Activated CD8-positive, alpha-beta memory T cell treated with anti-CD3 and anti-CD28 coated beads for 24 hours (primary cell): ENCODE measurements at regions not wholly inside any gene's neighbourhood (a gene's known extent, or its start where the extent isn't known, plus 50 kb on each side); places are given as distances from the start of the nearest gene placed in this dataset.

ENCODE experiments used
- DNase-seq: peaks from one replicate; pipeline ENCODE4 v3.0.0-alpha.2; 2020

- no peak for DNase-seq
Observed at GRCh38 chr5:4773827-4774317, 366.3 kb upstream of the ADAMTS16 start.

GRCh38 chr5:4777435-4777834, 362.7 kb upstream of the ADAMTS16 start:
- no peak for DNase-seq

- no peak for DNase-seq
Observed at GRCh38 chr5:4780633-4781032, 359.5 kb upstream of the ADAMTS16 start.

- no peak for DNase-seq
Observed at GRCh38 chr5:4781299-4781698, 358.8 kb upstream of the ADAMTS16 start.

- DNase-seq: no peak
Observed at GRCh38 chr5:4785971-4786370, 354.2 kb upstream of the ADAMTS16 start.

- DNase-seq: no peak
Observed at GRCh38 chr5:4797445-4797844, 342.7 kb upstream of the ADAMTS16 start.

GRCh38 chr5:4802044-4802443, 338.1 kb upstream of the ADAMTS16 start:
- DNase-seq: no peak

- no peak for DNase-seq
Observed at GRCh38 chr5:4804691-4805360, 335.3 kb upstream of the ADAMTS16 start.

- DNase-seq: no peak
Observed at GRCh38 chr5:4815002-4815401, 325.1 kb upstream of the ADAMTS16 start.

- no peak for DNase-seq
Observed at GRCh38 chr5:4817767-4818166, 322.4 kb upstream of the ADAMTS16 start.

- no peak for DNase-seq
Observed at GRCh38 chr5:4831325-4831724, 308.8 kb upstream of the ADAMTS16 start.

GRCh38 chr5:4832471-4832870, 307.7 kb upstream of the ADAMTS16 start:
- DNase-seq: no peak

- no peak for DNase-seq
Observed at GRCh38 chr5:4833104-4833738, 306.9 kb upstream of the ADAMTS16 start.

- DNase-seq: no peak
Observed at GRCh38 chr5:4837489-4838058, 302.6 kb upstream of the ADAMTS16 start.

GRCh38 chr5:4845221-4845620, 294.9 kb upstream of the ADAMTS16 start:
- no peak for DNase-seq

- DNase-seq: no peak
Observed at GRCh38 chr5:4847766-4848165, 292.4 kb upstream of the ADAMTS16 start.

GRCh38 chr5:4855036-4855435, 285.1 kb upstream of the ADAMTS16 start:
- DNase-seq: no peak

GRCh38 chr5:4855880-4856279, 284.2 kb upstream of the ADAMTS16 start:
- DNase-seq: no peak

GRCh38 chr5:4857761-4858160, 282.4 kb upstream of the ADAMTS16 start:
- DNase-seq: no peak

GRCh38 chr5:4859500-4860235, 280.5 kb upstream of the ADAMTS16 start:
- no peak for DNase-seq

GRCh38 chr5:4860631-4861030, 279.5 kb upstream of the ADAMTS16 start:
- no peak for DNase-seq

- no peak for DNase-seq
Observed at GRCh38 chr5:4862500-4862899, 277.6 kb upstream of the ADAMTS16 start.

- DNase-seq: no peak
Observed at GRCh38 chr5:4866131-4866659, 273.9 kb upstream of the ADAMTS16 start.
